AG04450 (cell line): ENCODE measurements at regions not wholly inside any gene's neighbourhood (a gene's known extent, or its start where the extent isn't known, plus 50 kb on each side); places are given as distances from the start of the nearest gene placed in this dataset.

Experiments used
- CTCF ChIA-PET: fragments of 300-600, 350-600 bp; formaldehyde crosslinking; extraction: SDS; loops from one replicate; lab custom pipeline; 2022; ENCODE audit warnings: antibody characterized with exemption, inconsistent platforms; lab: Charles Lee
- POLR2A ChIA-PET: fragments of 350-600 bp; formaldehyde crosslinking; extraction: SDS; loops from one replicate; lab custom pipeline; 2021; ENCODE audit warnings: antibody characterized with exemption, inconsistent platforms; lab: Yijun Ruan, JAX
- DNase-seq: peaks from one replicate; pipeline ENCODE4 v3.0.0-alpha.2; 2011; ENCODE audit warnings: low read depth, low spot score
- H3K27ac ChIP-seq: one replicate; pipeline ENCODE4 v1.5.1; 2012; ENCODE audit warnings: low read depth, low read length, control low read depth
- H3K27me3 ChIP-seq: one replicate; pipeline ENCODE4 v1.6.0; 2012; ENCODE audit warnings: low read length; ENCODE audit not compliant: control insufficient read depth, insufficient read depth
- H3K4me3 ChIP-seq: 2 replicates; pipeline ENCODE4 v1.5.1; 2011; ENCODE audit warnings: mild to moderate bottlenecking, low read depth, low read length, control low read depth
- H3K9me3 ChIP-seq: 2 replicates; pipeline ENCODE4 v1.5.1; 2012; ENCODE audit warnings: low read length; ENCODE audit not compliant: control insufficient read depth, insufficient read depth
- CTCF ChIP-seq: IDR thresholded peaks from 2 replicates; pipeline ENCODE4 v1.5.1; 2011; ENCODE audit warnings: low read depth, low read length, control low read depth, inconsistent platforms

GRCh38 chr3:34305266-34305665 is 506.8 kb downstream of the PDCD6IP start:
- CTCF ChIA-PET, result no interaction called here
- TF ChIP-seq CTCF, result no peak
- POLR2A ChIA-PET, result no interaction called here
- Histone ChIP-seq H3K4me3 (no peak overlapping the region), H3K9me3 (no peaks in the 10 kb centered on the region), H3K27ac (no peak overlapping the region), H3K27me3 (no peaks in the 10 kb centered on the region)
- DNase-seq, result no peak

DNA sequence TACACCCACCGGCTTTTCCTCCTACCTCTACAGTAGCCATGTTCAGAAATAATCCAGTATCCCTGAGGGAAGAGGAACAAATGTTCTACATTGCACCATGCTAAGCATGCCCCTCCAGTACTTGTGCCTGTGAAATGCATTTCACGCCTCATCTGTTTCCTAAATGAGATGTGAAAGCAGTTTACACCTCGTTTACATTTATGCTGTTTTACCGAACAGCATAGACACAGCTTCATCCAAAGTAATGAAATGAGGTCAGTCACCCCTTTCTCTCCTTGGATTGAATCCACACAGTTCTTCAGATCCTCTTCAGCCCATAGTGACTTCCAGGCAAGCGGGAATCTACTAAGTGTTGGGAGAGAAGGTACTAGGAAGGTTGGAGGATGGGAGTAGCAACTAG is 514.3 kb downstream of the PDCD6IP start:
- H3K9me3 ChIP-seq, result peaks cover 1% of the 10 kb centered on the region; the same call in 1 of the 2 replicates
- no peaks in the 10 kb centered on the region for H3K27me3 ChIP-seq
- ChIA-PET CTCF (no interaction called here), POLR2A (no interaction called here)
- no peak overlapping the region for H3K27ac ChIP-seq
- H3K4me3 ChIP-seq, result no peak overlapping the region
- no peak for TF ChIP-seq CTCF
- no peak for DNase-seq

DNA sequence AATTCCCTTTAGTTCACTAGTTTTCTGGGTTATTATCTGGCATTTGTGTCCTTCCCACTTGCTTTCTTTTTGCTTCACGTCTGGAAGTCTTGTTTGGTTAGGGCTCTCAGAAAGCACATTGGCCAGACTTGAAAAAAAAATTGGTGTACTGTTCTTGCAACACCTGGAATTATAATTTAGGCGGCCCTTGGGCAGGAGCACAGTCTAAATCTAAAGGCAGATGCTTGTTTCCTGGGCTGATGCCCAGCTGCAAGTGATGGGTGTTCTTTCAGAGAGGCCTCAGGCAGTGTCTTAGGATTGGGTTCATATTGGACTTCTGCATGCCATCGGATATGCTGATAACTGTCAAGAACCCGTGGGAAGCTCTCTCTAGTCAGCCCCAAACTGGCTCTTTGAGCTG is 521.5 kb downstream of the PDCD6IP start:
- Histone ChIP-seq H3K27me3 (no peaks in the 10 kb centered on the region), H3K27ac (no peak overlapping the region), H3K9me3 (peaks cover 8% of the 10 kb centered on the region), H3K4me3 (no peak overlapping the region)
- TF ChIP-seq CTCF, result no peak
- ChIA-PET POLR2A (no interaction called here), CTCF (no interaction called here)
- DNase-seq, result no peak

GRCh38 chr3:34323517-34323916 is 525.1 kb downstream of the PDCD6IP start:
- POLR2A ChIA-PET, result no interaction called here
- CTCF ChIA-PET, result no interaction called here
- DNase-seq, result no peak
- Histone ChIP-seq H3K27ac (no peak overlapping the region), H3K27me3 (no peaks in the 10 kb centered on the region), H3K4me3 (no peak overlapping the region), H3K9me3 (peaks cover 5% of the 10 kb centered on the region)
- no peak for TF ChIP-seq CTCF

DNA sequence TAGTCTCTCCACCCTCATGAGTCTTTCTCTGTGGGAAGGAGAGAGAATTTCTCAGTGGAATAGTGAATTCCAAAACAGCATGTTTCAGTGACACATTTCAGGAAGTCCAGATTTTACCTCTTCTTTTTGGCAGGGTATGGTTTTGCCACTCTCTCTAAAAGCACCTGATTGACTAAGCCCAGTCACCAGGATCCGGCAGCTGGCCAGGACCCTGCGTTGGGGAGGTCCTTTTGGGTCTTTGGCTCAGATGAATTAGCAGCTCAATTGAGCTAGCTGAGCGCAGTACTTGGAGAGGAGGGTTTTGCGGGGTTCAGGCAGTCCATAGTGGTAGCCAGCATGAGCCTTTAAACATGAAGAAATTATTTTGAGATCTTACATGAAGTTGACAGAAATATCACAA is 548.2 kb downstream of the PDCD6IP start:
- Histone ChIP-seq H3K27me3 (no peaks in the 10 kb centered on the region), H3K9me3 (no peaks in the 10 kb centered on the region; the same call in 1 of the 2 replicates), H3K4me3 (no peak overlapping the region), H3K27ac (no peak overlapping the region)
- no peak for DNase-seq
- ChIA-PET POLR2A (no interaction called here), CTCF (no interaction called here)
- TF ChIP-seq CTCF, result no peak
